ENCODE measurements at regions not wholly inside any gene's neighbourhood (a gene's known extent, or its start where the extent isn't known, plus 50 kb on each side); places are given as distances from the start of the nearest gene placed in this dataset.

GRCh38 chr22:19641254-19641982 lies 72.9 kb upstream of the SEPTIN5 start (continued):
- no peak; a peak in 1 of 4 replicates for TF ChIP-seq SIX5 (IDR thresholded peaks at IDR 0.05; ENCODE audit: borderline replicate concordance in 1 of 2, insufficient read depth in 1 of 2, low read depth in 1 of 2, low read length in 2 of 2)
- no peak for TF ChIP-seq CCNT2 (IDR thresholded peaks at IDR 0.05; ENCODE audit: borderline replicate concordance, extremely low read depth, insufficient read length, low read depth, low read length)
- no peak for TF ChIP-seq BMI1 (IDR thresholded peaks at IDR 0.05; ENCODE audit: low read length)
- no peak for TF ChIP-seq ZNF785 (CRISPR knock-in tag; IDR thresholded peaks at IDR 0.05)
- no peak for TF ChIP-seq CBFA2T3 (IDR thresholded peaks at IDR 0.05)
- no peak for TF ChIP-seq ZNF280A (IDR thresholded peaks at IDR 0.05; ENCODE audit: low read depth, partially characterized antibody)
- TF ChIP-seq MEF2D (tag; conservative IDR thresholded peaks at IDR 0.05; ENCODE audit: low read depth): no peak
- TF ChIP-seq PPARD (CRISPR knock-in tag; IDR thresholded peaks at IDR 0.05): no peak
- no peak for TF ChIP-seq BRF1 (IDR thresholded peaks at IDR 0.05; ENCODE audit: borderline replicate concordance, extremely low read depth, insufficient read length)
- TF ChIP-seq FOXJ3 (CRISPR knock-in tag; IDR thresholded peaks at IDR 0.05): no peak
- TF ChIP-seq E2F3 (CRISPR knock-in tag; IDR thresholded peaks at IDR 0.05): no peak
- no peak for TF ChIP-seq PHF8 (IDR thresholded peaks at IDR 0.05; ENCODE audit: borderline replicate concordance, low read length)
- no peak for TF ChIP-seq RBM17 (IDR thresholded peaks at IDR 0.05; ENCODE audit: borderline replicate concordance, low read depth, low read length)
- no peak for TF ChIP-seq ZC3H11A (IDR thresholded peaks at IDR 0.05; ENCODE audit: low read depth, low read length)
- no peak for TF ChIP-seq FOXA1 (IDR thresholded peaks at IDR 0.05; ENCODE audit: borderline replicate concordance)
- no peak for TF ChIP-seq ZNF75A (CRISPR knock-in tag; IDR thresholded peaks at IDR 0.05)
- no peak for TF ChIP-seq FOS (IDR thresholded peaks at IDR 0.05; ENCODE audit: extremely low read depth, insufficient read length)
- TF ChIP-seq MAFG (tag; conservative IDR thresholded peaks at IDR 0.05): no peak
- 0 out of 2 replicates have a peak, but pooled peaks have one; percentile 2 for TF ChIP-seq ZNF140 (CRISPR knock-in tag; IDR thresholded peaks at IDR 0.05)
- TF ChIP-seq ID3 (CRISPR knock-in tag; IDR thresholded peaks at IDR 0.05): 0 out of 2 replicates have a peak, but pooled peaks have one; percentile 68
- no peak for TF ChIP-seq ID3 (tag; IDR thresholded peaks at IDR 0.05)
- TF ChIP-seq NRF1 (conservative IDR thresholded peaks at IDR 0.05 in 1 of 2, IDR thresholded peaks at IDR 0.05 in 1 of 2): peak; percentile 94 to 95
- TF ChIP-seq ZNF212 (CRISPR knock-in tag; IDR thresholded peaks at IDR 0.05): no peak
- TF ChIP-seq SIN3A (IDR thresholded peaks at IDR 0.05; ENCODE audit: borderline replicate concordance in 2 of 2, control insufficient read depth in 1 of 2, low read depth in 2 of 2, low read length in 2 of 2): peak; percentile 63 to 67; a peak in 1 of 4 replicates
- TF ChIP-seq ZNF449 (CRISPR knock-in tag; IDR thresholded peaks at IDR 0.05): no peak
- TF ChIP-seq ZNF12 (CRISPR knock-in tag; IDR thresholded peaks at IDR 0.05): no peak
- TF ChIP-seq ZNF445 (CRISPR knock-in tag; IDR thresholded peaks at IDR 0.05; ENCODE audit: low read depth): no peak
